ENCODE measurements at regions not wholly inside any gene's neighbourhood (a gene's known extent, or its start where the extent isn't known, plus 50 kb on each side); places are given as distances from the start of the nearest gene placed in this dataset.
"Not testable (repeated sequence)": the region's sequence is repeated elsewhere in the genome, so short reads cannot be mapped to it uniquely, and the experiment has no call there.

- DNase-seq = no peak
These were observed 50.8 kb upstream of the BEND6 start for GRCh38 chr6:56904068-56904467.

GRCh38 chr6:56902641-56903464 lies 52.1 kb upstream of the BEND6 start:
- DNase-seq = peak; percentile 65

- no peak for DNase-seq
These were observed 54.1 kb upstream of the BEND6 start for GRCh38 chr6:56900784-56901183.

- DNase-seq = no peak
These were observed 55.2 kb upstream of the BEND6 start for GRCh38 chr6:56899753-56900152.

GRCh38 chr6:56899311-56899710 lies 55.6 kb upstream of the BEND6 start:
- DNase-seq = peak; percentile 64

- DNase-seq = no peak
These were observed 56.9 kb upstream of the BEND6 start for GRCh38 chr6:56897789-56898529.

- peak; percentile 53 for DNase-seq
These were observed 63.2 kb upstream of the BEND6 start for GRCh38 chr6:56891754-56892153.

- peak; percentile 94 for DNase-seq
These were observed 64.1 kb upstream of the BEND6 start for GRCh38 chr6:56890683-56891429.

- peak; percentile 28 for DNase-seq
These were observed 64.8 kb upstream of the BEND6 start for GRCh38 chr6:56890066-56890465.

- DNase-seq = no peak
These were observed 65.4 kb upstream of the BEND6 start for GRCh38 chr6:56889492-56889891.

GRCh38 chr6:56888687-56889086 lies 66.2 kb upstream of the BEND6 start:
- no peak for DNase-seq

GRCh38 chr6:56887086-56887485 lies 67.8 kb upstream of the BEND6 start:
- DNase-seq = no peak

- no peak for DNase-seq
These were observed 77.0 kb upstream of the BEND6 start for GRCh38 chr6:56877922-56878321.

- DNase-seq = no peak
These were observed 78.9 kb upstream of the BEND6 start for GRCh38 chr6:56875961-56876360.

GRCh38 chr6:56875523-56875922 lies 79.4 kb upstream of the BEND6 start:
- DNase-seq = no peak

- no peak for DNase-seq
These were observed 80.6 kb upstream of the BEND6 start for GRCh38 chr6:56874328-56874727.

GRCh38 chr6:56870053-56870452 lies 84.9 kb upstream of the BEND6 start:
- not testable (repeated sequence) for DNase-seq

GRCh38 chr6:56869346-56869745 lies 85.6 kb upstream of the BEND6 start:
- DNase-seq = no peak

- peak; percentile 84 for DNase-seq
These were observed 86.2 kb upstream of the BEND6 start for GRCh38 chr6:56868687-56869086.

GRCh38 chr6:56866917-56867522 lies 87.9 kb upstream of the BEND6 start:
- DNase-seq = no peak

GRCh38 chr6:56865081-56865875 lies 89.6 kb upstream of the BEND6 start:
- DNase-seq = no peak

GRCh38 chr6:56864171-56864616 lies 90.7 kb upstream of the BEND6 start:
- no peak for DNase-seq

All from fibroblast of skin of back (primary cell).